ENCODE measurements at regions not wholly inside any gene's neighbourhood (a gene's known extent, or its start where the extent isn't known, plus 50 kb on each side); places are given as distances from the start of the nearest gene placed in this dataset.

DNA sequence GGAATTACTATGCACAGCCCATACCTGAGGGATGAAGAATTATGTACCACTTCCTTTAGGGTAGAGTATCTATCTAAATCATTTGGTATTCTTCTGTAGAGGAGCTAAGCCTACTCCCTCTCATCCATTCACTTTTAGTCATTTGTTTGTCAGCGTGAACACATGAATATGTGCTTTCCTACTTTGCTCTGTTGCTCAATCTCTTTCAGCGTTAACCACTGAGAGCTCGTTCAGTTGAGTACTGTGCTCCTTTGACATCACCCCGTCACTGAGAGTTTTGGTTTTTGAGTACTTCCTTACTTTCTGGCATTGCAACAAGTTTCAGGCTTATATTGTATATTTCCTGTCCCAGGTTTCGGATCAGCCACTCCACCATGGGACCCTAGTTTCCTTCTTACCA, 700.6 kb downstream of the NLGN4X start:
- TF ChIP-seq, protein P1, sequence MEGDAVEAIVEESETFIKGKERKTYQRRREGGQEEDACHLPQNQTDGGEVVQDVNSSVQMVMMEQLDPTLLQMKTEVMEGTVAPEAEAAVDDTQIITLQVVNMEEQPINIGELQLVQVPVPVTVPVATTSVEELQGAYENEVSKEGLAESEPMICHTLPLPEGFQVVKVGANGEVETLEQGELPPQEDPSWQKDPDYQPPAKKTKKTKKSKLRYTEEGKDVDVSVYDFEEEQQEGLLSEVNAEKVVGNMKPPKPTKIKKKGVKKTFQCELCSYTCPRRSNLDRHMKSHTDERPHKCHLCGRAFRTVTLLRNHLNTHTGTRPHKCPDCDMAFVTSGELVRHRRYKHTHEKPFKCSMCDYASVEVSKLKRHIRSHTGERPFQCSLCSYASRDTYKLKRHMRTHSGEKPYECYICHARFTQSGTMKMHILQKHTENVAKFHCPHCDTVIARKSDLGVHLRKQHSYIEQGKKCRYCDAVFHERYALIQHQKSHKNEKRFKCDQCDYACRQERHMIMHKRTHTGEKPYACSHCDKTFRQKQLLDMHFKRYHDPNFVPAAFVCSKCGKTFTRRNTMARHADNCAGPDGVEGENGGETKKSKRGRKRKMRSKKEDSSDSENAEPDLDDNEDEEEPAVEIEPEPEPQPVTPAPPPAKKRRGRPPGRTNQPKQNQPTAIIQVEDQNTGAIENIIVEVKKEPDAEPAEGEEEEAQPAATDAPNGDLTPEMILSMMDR (IDR thresholded peaks at IDR 0.05; ENCODE audit: control insufficient read depth, insufficient read depth, low read depth, low read length, missing control alignments), result no peak
- no peak overlapping the region for H3K4me3 ChIP-seq (ENCODE audit: control insufficient read depth, low read depth, low read length)
- no peak for DNase-seq (ENCODE audit: low read depth)

DNA sequence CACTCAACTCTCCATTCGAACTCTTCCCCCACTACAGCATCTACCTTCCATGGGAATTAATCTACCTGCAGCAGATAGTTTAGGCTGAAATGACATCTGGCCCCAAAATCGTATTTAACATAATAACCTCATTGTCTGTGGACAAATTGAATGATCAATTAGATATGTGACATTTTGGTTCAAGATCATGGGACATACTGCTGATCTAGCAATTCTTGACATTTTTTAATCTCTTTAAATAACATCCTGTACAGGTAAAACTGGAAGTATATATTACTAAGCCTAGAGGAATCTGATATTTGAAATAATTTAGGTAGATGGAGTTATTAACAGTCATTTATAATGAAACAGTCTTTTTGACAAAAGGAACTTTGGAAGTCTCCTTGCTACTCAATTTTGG, 702.5 kb downstream of the NLGN4X start:
- TF ChIP-seq, protein P1 (IDR thresholded peaks at IDR 0.05; ENCODE audit: control insufficient read depth, insufficient read depth, low read depth, low read length, missing control alignments), result no peak
- H3K4me3 ChIP-seq (ENCODE audit: control insufficient read depth, low read depth, low read length), result no peak overlapping the region
- DNase-seq (ENCODE audit: low read depth), result no peak

DNA sequence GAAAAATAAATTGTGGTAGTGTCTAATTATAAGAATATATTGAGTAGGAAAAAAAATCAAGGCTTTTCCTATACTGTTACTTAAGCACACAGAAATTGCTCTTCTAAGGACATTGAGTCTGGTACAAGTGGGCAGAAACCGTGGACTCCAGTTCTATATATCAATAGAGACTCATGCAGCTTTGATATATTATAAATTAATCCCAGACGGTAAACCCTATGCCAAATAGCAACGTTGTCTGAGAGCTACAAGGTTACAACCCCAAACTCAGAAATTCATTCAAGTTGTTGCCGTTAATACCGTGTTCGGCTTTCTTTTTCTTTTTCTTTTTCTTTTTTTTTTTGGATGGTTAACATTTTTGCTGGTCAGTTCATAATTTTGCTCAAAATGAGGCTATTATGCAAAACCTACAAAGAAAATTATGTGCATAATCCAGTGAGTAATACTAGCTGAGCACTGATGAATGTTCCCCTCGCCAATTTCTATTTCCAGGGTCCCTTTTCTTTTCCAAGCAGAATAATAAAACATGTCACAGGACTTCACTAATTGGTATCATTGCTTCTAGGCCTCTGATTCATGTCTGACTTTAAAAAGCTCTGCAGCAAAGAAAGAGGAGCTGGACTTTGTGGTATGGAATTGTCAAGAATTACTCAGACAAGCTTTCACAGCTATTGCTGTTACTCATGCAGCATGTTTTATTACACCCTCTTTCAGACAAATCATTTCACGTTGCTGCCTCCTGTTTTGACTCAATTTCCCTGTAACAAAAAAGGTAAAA, 737.7 kb downstream of the NLGN4X start:
- H3K4me3 ChIP-seq (ENCODE audit: control insufficient read depth, low read depth, low read length), result no peak overlapping the region
- TF ChIP-seq, protein P1 (IDR thresholded peaks at IDR 0.05; ENCODE audit: control insufficient read depth, insufficient read depth, low read depth, low read length, missing control alignments), result no peak
- no peak for DNase-seq (ENCODE audit: low read depth)

DNA sequence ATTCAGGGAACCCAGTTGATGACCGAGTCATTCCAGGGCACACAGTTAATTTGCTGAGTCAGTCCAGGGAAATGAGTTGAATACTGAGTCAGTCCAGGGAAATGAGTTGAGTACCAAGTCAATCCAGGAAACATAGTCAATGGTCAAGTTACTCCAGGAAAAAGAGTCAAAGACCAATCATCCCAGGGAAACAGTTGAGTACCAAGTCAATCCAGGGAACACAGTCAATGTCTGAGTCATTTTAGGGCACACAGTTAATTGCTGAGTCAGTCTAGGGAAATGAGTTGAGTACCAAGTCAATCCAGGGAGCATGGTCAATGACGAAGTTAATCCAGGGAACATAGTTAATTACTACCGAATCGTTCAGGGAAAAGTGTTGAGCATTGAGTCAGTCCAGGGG, 754.4 kb downstream of the NLGN4X start:
- TF ChIP-seq, protein P1 (IDR thresholded peaks at IDR 0.05; ENCODE audit: control insufficient read depth, insufficient read depth, low read depth, low read length, missing control alignments), result no peak
- DNase-seq (ENCODE audit: low read depth), result no peak
- no peak overlapping the region for H3K4me3 ChIP-seq (ENCODE audit: control insufficient read depth, low read depth, low read length)

DNA sequence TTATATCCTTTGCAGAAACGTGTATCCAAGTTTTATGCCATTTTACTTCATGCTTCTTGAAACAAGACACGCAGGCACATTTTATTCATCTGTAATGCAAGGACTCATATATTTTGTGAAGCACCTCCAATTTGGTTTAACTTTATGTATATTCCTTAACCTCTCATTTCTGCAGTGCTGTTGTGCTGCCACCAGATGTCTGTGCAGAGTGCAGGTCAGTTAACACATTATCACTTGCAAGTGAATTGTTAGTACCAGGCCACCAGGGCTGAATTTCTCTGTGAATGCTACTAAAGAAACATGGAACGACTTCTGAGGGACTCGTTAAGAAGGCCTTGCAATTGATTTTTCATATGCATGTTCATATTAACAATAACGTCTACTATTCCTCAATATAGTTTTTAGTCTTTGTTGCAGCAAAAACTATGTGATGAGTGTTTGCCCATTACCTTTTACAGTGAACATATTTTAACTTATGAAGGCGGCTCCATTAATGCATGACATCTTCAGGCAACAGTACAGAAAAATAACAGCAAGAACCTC, 770.3 kb downstream of the NLGN4X start:
- TF ChIP-seq, protein P1 (IDR thresholded peaks at IDR 0.05; ENCODE audit: control insufficient read depth, insufficient read depth, low read depth, low read length, missing control alignments), result no peak
- no peak overlapping the region for H3K4me3 ChIP-seq (ENCODE audit: control insufficient read depth, low read depth, low read length)
- no peak for DNase-seq (ENCODE audit: low read depth)

DNA sequence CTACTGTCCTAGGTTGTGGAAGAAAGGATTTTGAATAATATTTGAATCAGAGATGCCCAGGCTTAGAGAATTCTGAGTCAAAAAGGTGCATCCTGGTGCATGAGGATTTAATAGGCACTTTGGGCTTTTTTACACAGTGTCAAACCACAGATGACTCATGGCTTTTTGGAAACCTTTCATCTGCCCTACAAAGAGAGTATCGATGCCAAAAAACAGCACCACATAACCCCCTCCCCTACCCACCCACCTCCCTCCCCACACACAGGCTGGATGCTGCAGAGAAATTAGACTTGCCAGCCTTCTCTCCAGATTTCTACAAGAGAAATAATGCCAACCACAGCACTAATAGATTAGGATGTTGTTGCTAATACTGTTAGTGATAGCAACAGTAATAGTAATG, 779.3 kb downstream of the NLGN4X start:
- no peak overlapping the region for H3K4me3 ChIP-seq (ENCODE audit: control insufficient read depth, low read depth, low read length)
- TF ChIP-seq, protein P1 (IDR thresholded peaks at IDR 0.05; ENCODE audit: control insufficient read depth, insufficient read depth, low read depth, low read length, missing control alignments), result no peak
- DNase-seq (ENCODE audit: low read depth), result no peak
